Panc1 (cell line): ENCODE measurements at regions not wholly inside any gene's neighbourhood (a gene's known extent, or its start where the extent isn't known, plus 50 kb on each side); places are given as distances from the start of the nearest gene placed in this dataset.

Experiments
- ATAC-seq: fragments of 200-7000 bp; cut with Tn5 transposase; 2 replicates; pipeline ENCODE4 v1.9.1; 2020; ENCODE audit warnings: mild to moderate bottlenecking, moderate library complexity
- BruUV-seq: library from RNA; stranded (reverse); fragments of 400-500 nt; replicated peaks from 2 replicates; lab custom pipeline; 2021; lab: Mats Ljungman, UMichigan
- CTCF ChIA-PET: fragments of 300-600 bp; sonication (Branson Sonifier 250); formaldehyde crosslinking; loops from one replicate; lab custom pipeline; 2022; ENCODE audit warnings: antibody characterized with exemption; lab: Charles Lee
- POLR2A ChIA-PET: fragments of 300-600 bp; sonication (Branson Sonifier 250); formaldehyde crosslinking; loops from one replicate; lab custom pipeline; 2022; ENCODE audit warnings: antibody characterized with exemption; lab: Charles Lee
- DNase-seq: peaks from one replicate; pipeline ENCODE4 v3.0.0-alpha.2; 2010; ENCODE audit warnings: low read depth, low spot score
- H3K27ac ChIP-seq: 2 replicates; pipeline ENCODE4 v1.5.1; 2011; ENCODE audit warnings: mild to moderate bottlenecking, low read length, inconsistent platforms
- H3K27me3 ChIP-seq: fragments of 200-500 bp; sonication (Bioruptor generic); 2 replicates; pipeline ENCODE4 v1.6.0; 2014; ENCODE audit warnings: low read length, inconsistent platforms; ENCODE audit not compliant: control insufficient read depth, insufficient read depth
- H3K36me3 ChIP-seq: fragments of 200-500 bp; sonication (Bioruptor generic); 2 replicates; pipeline ENCODE4 v1.5.1; 2014; ENCODE audit warnings: inconsistent platforms, mild to moderate bottlenecking, low read length, moderate library complexity; ENCODE audit not compliant: control insufficient read depth, insufficient read depth
- H3K4me1 ChIP-seq: 2 replicates; pipeline ENCODE4 v1.5.1; 2011; ENCODE audit warnings: inconsistent platforms, mild to moderate bottlenecking, low read length, moderate library complexity; ENCODE audit not compliant: control insufficient read depth, insufficient read depth
- H3K4me3 ChIP-seq, 2 experiments: 2 replicates each; pipeline ENCODE4 v1.5.1; 2011 to 2012; ENCODE audit warnings: low read depth in 2 of 2, low read length in 2 of 2, mild to moderate bottlenecking in 2 of 2, inconsistent platforms in 1 of 2, moderate library complexity in 1 of 2
- H3K9me3 ChIP-seq: fragments of 200-500 bp; sonication (Bioruptor generic); 2 replicates; pipeline ENCODE4 v1.5.1; 2014; ENCODE audit warnings: low read depth, mild to moderate bottlenecking, inconsistent platforms, low read length, moderate library complexity; ENCODE audit not compliant: control insufficient read depth, insufficient read depth
- CTCF ChIP-seq: fragments of 450-650 bp; IDR thresholded peaks from 2 replicates; pipeline ENCODE4 v1.5.1; 2017; ENCODE audit warnings: mild to moderate bottlenecking
- POLR2AphosphoS5 ChIP-seq: IDR thresholded peaks from 2 replicates; pipeline ENCODE4 v1.6.1; 2012; ENCODE audit warnings: mild to moderate bottlenecking, low read depth, low read length, moderate library complexity
- REST ChIP-seq, 2 experiments: IDR thresholded peaks; 2 replicates each; pipeline ENCODE4 v1.6.1; 2011 to 2012; ENCODE audit warnings: low read depth in 2 of 2, control low read depth in 1 of 2, low read length in 1 of 2, mild to moderate bottlenecking in 1 of 2, moderate library complexity in 1 of 2; ENCODE audit not compliant: insufficient read depth in 1 of 2
- SIN3A ChIP-seq: IDR thresholded peaks from 2 replicates; pipeline ENCODE4 v1.6.1; 2012; ENCODE audit warnings: low read depth, mild to moderate bottlenecking, low read length, moderate library complexity, borderline replicate concordance; ENCODE audit not compliant: insufficient read depth
- TCF7L2 ChIP-seq: IDR thresholded peaks from 2 replicates; pipeline ENCODE4 v1.6.1; 2011; ENCODE audit warnings: mild to moderate bottlenecking, low read depth, low read length, inconsistent platforms
- in situ Hi-C: cut with HindIII; loops from 2 replicates; pipeline ENCODE4 v1.10.0; 2016; ENCODE audit warnings: low sequenced_read_pairs, low pct_unique_long_range_greater_than_20kb
- intact Hi-C: fragments of 100-400 bp; cut with micrococcal nuclease; formaldehyde crosslinking; loops from one replicate; pipeline ENCODE4 v1.10.0; 2022; ENCODE audit not compliant: unreplicated experiment

- no TSS peak for BruUV-seq
- ATAC-seq, result no peak
- Histone ChIP-seq H3K4me3 (no peak overlapping the region), H3K4me1 (no peaks in the 10 kb centered on the region), H3K27me3 (no peaks in the 10 kb centered on the region), H3K27ac (peak overlapping the region; percentile 67; the same call in 1 of the 2 replicates), H3K36me3 (no peaks in the 10 kb centered on the region), H3K9me3 (no peaks in the 10 kb centered on the region; the same call in 1 of the 2 replicates)
- DNase-seq, result peak; percentile 35
- CTCF ChIA-PET, result no interaction called here
- POLR2A ChIA-PET, result interaction anchor here (0.6 kb wide), 1 partner anchor 824 kb away, joined by 3 read pairs; no protein-coding TSS in a partner anchor
- in situ Hi-C loops, result no loop called here
- TF ChIP-seq REST (IDR thresholded peaks at IDR 0.05; ENCODE audit: insufficient read depth in 1 of 2, low read depth in 2 of 2, low read length in 1 of 2), result no peak
- TF ChIP-seq POLR2AphosphoS5, result no peak
- no peak for TF ChIP-seq SIN3A
- TF ChIP-seq CTCF, result no peak
- no peak for TF ChIP-seq TCF7L2
- intact Hi-C loops, result no loop called here
Observed at GRCh38 chr3:94928921-94929320, 866.1 kb downstream of the NSUN3 start.

- intact Hi-C loops, result no loop called here
- TF ChIP-seq POLR2AphosphoS5 (no peak), CTCF (no peak), REST (IDR thresholded peaks at IDR 0.05; ENCODE audit: insufficient read depth in 1 of 2, low read depth in 2 of 2, low read length in 1 of 2) (no peak), SIN3A (no peak)
- no peaks in the 10 kb centered on the region for H3K9me3 ChIP-seq
- H3K27me3 ChIP-seq, result no peaks in the 10 kb centered on the region
- in situ Hi-C loops, result no loop called here
- H3K36me3 ChIP-seq, result no peaks in the 10 kb centered on the region
- DNase-seq, result no peak
- ATAC-seq, result no peak
- H3K4me3 ChIP-seq, result no peak overlapping the region
- POLR2A ChIA-PET, result interaction anchor here (0.6 kb wide), 1 partner anchor 727 kb away, joined by 13 read pairs; no protein-coding TSS in a partner anchor
- CTCF ChIA-PET, result no interaction called here
- no peaks in the 10 kb centered on the region for H3K4me1 ChIP-seq
- BruUV-seq, result no TSS peak
- no peak overlapping the region for H3K27ac ChIP-seq
Observed at GRCh38 chr3:94935738-94936580, 873.1 kb downstream of the NSUN3 start.
